HEK293T (cell line): ENCODE measurements at regions not wholly inside any gene's neighbourhood (a gene's known extent, or its start where the extent isn't known, plus 50 kb on each side); places are given as distances from the start of the nearest gene placed in this dataset.

Source experiments
- BHLHE40 ChIP-seq: fragments of 450-650 bp; IDR thresholded peaks from 2 replicates; pipeline ENCODE4 v1.6.1; 2016; ENCODE audit warnings: mild to moderate bottlenecking, moderate library complexity, borderline replicate concordance
- FOXA1 ChIP-seq: fragments of 450-650 bp; IDR thresholded peaks from 2 replicates; pipeline ENCODE4 v1.6.1; 2016; ENCODE audit warnings: mild to moderate bottlenecking
- FOXM1 ChIP-seq: fragments of 450-650 bp; IDR thresholded peaks from 2 replicates; pipeline ENCODE4 v1.6.1; 2017; ENCODE audit warnings: mild to moderate bottlenecking, borderline replicate concordance
- L3MBTL2 ChIP-seq: fragments of 450-650 bp; conservative IDR thresholded peaks from 2 replicates; pipeline ENCODE4 v1.6.1; 2016; ENCODE audit warnings: mild to moderate bottlenecking
- NFRKB ChIP-seq: fragments of 450-650 bp; IDR thresholded peaks from 2 replicates; pipeline ENCODE4 v1.6.1; 2016; ENCODE audit warnings: mild to moderate bottlenecking, moderate library complexity
- TARDBP ChIP-seq: fragments of 450-650 bp; IDR thresholded peaks from 2 replicates; pipeline ENCODE4 v1.6.1; 2016
- ZNF384 ChIP-seq: fragments of 450-650 bp; IDR thresholded peaks from 2 replicates; pipeline ENCODE4 v1.6.1; 2016
- TF ChIP-seq, protein P1 (sequence below): fragments of 450-650 bp; IDR thresholded peaks from 2 replicates; pipeline ENCODE4 v1.6.1; 2016

DNA sequence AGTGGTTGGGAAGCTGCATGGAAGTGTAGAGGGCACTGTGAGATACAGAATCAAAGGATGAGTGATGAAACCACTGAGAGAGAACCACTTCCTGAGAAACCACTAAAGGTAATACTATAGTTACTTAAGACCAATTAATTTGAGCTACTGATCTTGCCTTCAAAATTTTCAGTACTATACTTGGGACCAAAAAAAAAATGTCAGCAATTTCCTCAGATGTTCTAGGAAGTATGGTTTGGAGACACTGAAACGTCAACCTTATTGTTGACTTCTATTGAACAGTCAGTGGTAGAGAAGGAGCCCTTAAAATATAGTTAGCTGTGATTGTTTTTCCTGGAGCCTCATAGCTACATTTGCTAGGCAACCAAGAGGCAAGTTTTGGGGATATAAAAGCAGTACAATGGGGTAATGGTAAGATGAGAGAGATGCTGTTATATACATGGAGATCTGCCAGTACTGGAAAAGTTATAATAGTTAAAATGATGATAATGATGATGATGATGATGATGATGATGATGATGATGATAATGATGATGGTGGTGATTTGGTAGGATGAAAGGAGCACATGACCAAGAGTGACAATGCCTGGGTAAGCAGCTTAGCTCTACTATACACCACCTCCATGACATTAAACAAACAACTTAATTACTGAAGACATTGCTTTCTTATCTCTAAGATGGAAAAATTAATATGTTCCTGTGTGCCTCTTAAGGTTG, 300.9 kb upstream of the G2E3 start:
- TF ChIP-seq TARDBP (no peak), L3MBTL2 (no peak), FOXM1 (no peak), FOXA1 (no peak), BHLHE40 (no peak), NFRKB (no peak), ZNF384 (no peak)
- TF ChIP-seq, protein P1, sequence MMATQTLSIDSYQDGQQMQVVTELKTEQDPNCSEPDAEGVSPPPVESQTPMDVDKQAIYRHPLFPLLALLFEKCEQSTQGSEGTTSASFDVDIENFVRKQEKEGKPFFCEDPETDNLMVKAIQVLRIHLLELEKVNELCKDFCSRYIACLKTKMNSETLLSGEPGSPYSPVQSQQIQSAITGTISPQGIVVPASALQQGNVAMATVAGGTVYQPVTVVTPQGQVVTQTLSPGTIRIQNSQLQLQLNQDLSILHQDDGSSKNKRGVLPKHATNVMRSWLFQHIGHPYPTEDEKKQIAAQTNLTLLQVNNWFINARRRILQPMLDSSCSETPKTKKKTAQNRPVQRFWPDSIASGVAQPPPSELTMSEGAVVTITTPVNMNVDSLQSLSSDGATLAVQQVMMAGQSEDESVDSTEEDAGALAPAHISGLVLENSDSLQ: no peak
